ENCODE measurements at regions not wholly inside any gene's neighbourhood (a gene's known extent, or its start where the extent isn't known, plus 50 kb on each side); places are given as distances from the start of the nearest gene placed in this dataset.

- TF ChIP-seq CTCF (IDR thresholded peaks at IDR 0.05; ENCODE audit: extremely low read depth in 1 of 2, insufficient read depth in 1 of 2, low read depth in 1 of 2, low read length in 2 of 2) (no peak), POLR2A (IDR thresholded peaks at IDR 0.05; ENCODE audit: low read depth, low read length) (no peak), MAX (IDR thresholded peaks at IDR 0.05; ENCODE audit: insufficient read depth, insufficient read length) (no peak), EZH2 (IDR thresholded peaks at IDR 0.05; ENCODE audit: borderline replicate concordance, low read depth, low read length, severe bottlenecking) (no peak), POLR2AphosphoS5 (IDR thresholded peaks at IDR 0.05; ENCODE audit: insufficient read depth, low read depth, low read length) (no peak)
These were observed 1540.5 kb downstream of the UQCRFS1 start for GRCh38 chr19:27672309-27673047.

All from endothelial cell of umbilical vein (primary cell).